H1 (cell line): ENCODE measurements at regions not wholly inside any gene's neighbourhood (a gene's known extent, or its start where the extent isn't known, plus 50 kb on each side); places are given as distances from the start of the nearest gene placed in this dataset.

Experiments used
- CTCF ChIA-PET: fragments of 300-600 bp; sonication (Branson Sonifier 250); formaldehyde crosslinking; loops from one replicate; lab custom pipeline; 2021; ENCODE audit not compliant: partially characterized antibody; lab: Charles Lee
- POLR2A ChIA-PET: fragments of 300-600 bp; sonication (Branson Sonifier 250); formaldehyde crosslinking; loops from one replicate; lab custom pipeline; 2021; ENCODE audit warnings: inconsistent platforms; ENCODE audit not compliant: partially characterized antibody; lab: Charles Lee
- DNase-seq, 2 experiments: peaks; one replicate each; pipeline versions ENCODE4 v3.0.0 to v3.0.0-alpha.2; 2010 to 2022; ENCODE audit warnings: low spot score in 2 of 2, low read depth in 1 of 2, mixed read lengths in 1 of 2
- FAIRE-seq: peaks from 2 replicates; lab custom pipeline; 2011; peaks lifted over from hg19 to GRCh38; lab: Jason Lieb, UNC
- H2AFZ ChIP-seq: 2 replicates; pipeline ENCODE4 v1.8.1; 2012; ENCODE audit warnings: low read length, inconsistent platforms
- H2AK5ac ChIP-seq: 2 replicates; pipeline ENCODE4 v1.6.1; 2013; ENCODE audit warnings: low read depth, low read length
- H2BK120ac ChIP-seq: replicated peaks from 2 replicates; pipeline ENCODE3; 2013; ENCODE audit warnings: low read depth, low read length, inconsistent platforms
- H2BK12ac ChIP-seq: 2 replicates; pipeline ENCODE4 v1.6.1; 2013; ENCODE audit warnings: low read depth, low read length
- H2BK15ac ChIP-seq: 2 replicates; pipeline ENCODE4 v1.6.1; 2013; ENCODE audit warnings: low read length
- H2BK20ac ChIP-seq: 2 replicates; pipeline ENCODE4 v1.6.1; 2013; ENCODE audit warnings: low read length
- H2BK5ac ChIP-seq: 2 replicates; pipeline ENCODE4 v1.6.1; 2013; ENCODE audit warnings: low read depth, low read length
- H3K14ac ChIP-seq: 2 replicates; pipeline ENCODE4 v1.6.1; 2013; ENCODE audit warnings: inconsistent platforms; ENCODE audit not compliant: insufficient read length
- H3K18ac ChIP-seq: 2 replicates; pipeline ENCODE4 v1.6.1; 2013; ENCODE audit warnings: low read length; ENCODE audit errors: extremely low read depth
- H3K23ac ChIP-seq: 2 replicates; pipeline ENCODE4 v1.6.1; 2013; ENCODE audit warnings: inconsistent platforms; ENCODE audit not compliant: insufficient read length
- H3K23me2 ChIP-seq: 2 replicates; pipeline ENCODE4 v1.6.1; 2013; ENCODE audit warnings: low read depth, low read length
- H3K27ac ChIP-seq: 2 replicates; pipeline ENCODE4 v1.6.1; 2011; ENCODE audit warnings: low read depth, low read length, inconsistent platforms
- H3K27me3 ChIP-seq, 4 experiments: replicated peaks in 1 of 4; 1 replicate in 1 of 4; 2 replicates in 3 of 4; pipeline versions ENCODE4 v1.6.1 to v1.8.1; 2011 to 2013; ENCODE audit warnings: low read length in 3 of 4, mild to moderate bottlenecking in 3 of 4, inconsistent platforms in 2 of 4, mixed read lengths in 2 of 4, moderate library complexity in 1 of 4; ENCODE audit not compliant: control insufficient read depth in 3 of 4, insufficient read depth in 3 of 4; ENCODE audit errors: extremely low read depth in 1 of 4
- H3K36me3 ChIP-seq, 4 experiments: 2 replicates each; pipeline versions ENCODE4 v1.6.1 to v1.8.1; 2011 to 2013; ENCODE audit warnings: mild to moderate bottlenecking in 4 of 4, low read length in 3 of 4, moderate library complexity in 2 of 4, control low read depth in 1 of 4, inconsistent platforms in 1 of 4; ENCODE audit not compliant: insufficient read depth in 4 of 4, control insufficient read depth in 2 of 4
- H3K4ac ChIP-seq: replicated peaks from 2 replicates; pipeline ENCODE3; 2013; ENCODE audit warnings: low read length, low read depth, mixed read lengths, inconsistent platforms; ENCODE audit not compliant: insufficient read length
- H3K4me1 ChIP-seq, 4 experiments: replicated peaks in 1 of 4; 1 replicate in 1 of 4; 2 replicates in 3 of 4; pipeline versions ENCODE4 v1.6.1 to v1.8.1; 2011 to 2013; ENCODE audit warnings: low read length in 3 of 4, inconsistent platforms in 2 of 4, mixed read lengths in 1 of 4; ENCODE audit not compliant: insufficient read depth in 4 of 4, control insufficient read depth in 3 of 4
- H3K4me2 ChIP-seq, 2 experiments: 2 replicates each; pipeline versions ENCODE4 v1.6.1 to v1.8.1; 2011 to 2013; ENCODE audit warnings: low read depth in 2 of 2, low read length in 2 of 2, control low read depth in 1 of 2, inconsistent platforms in 1 of 2, mild to moderate bottlenecking in 1 of 2; ENCODE audit not compliant: insufficient read depth in 1 of 2
- H3K4me3 ChIP-seq, 4 experiments: fragments of 200-600, 300-600 bp in 1 of 4; sonication (generic), shearing (Covaris generic), sonication (Bioruptor Twin) in 1 of 4; 2 replicates each; pipeline versions ENCODE4 v1.5.1 to v1.8.1; 2011 to 2016; ENCODE audit warnings: low read length in 4 of 4, low read depth in 3 of 4, control low read depth in 2 of 4, inconsistent platforms in 2 of 4, mild to moderate bottlenecking in 2 of 4, mixed read lengths in 1 of 4, moderate library complexity in 1 of 4; ENCODE audit not compliant: insufficient read depth in 2 of 4; ENCODE audit errors: extremely low read depth in 1 of 4
- H3K56ac ChIP-seq: replicated peaks from 2 replicates; pipeline ENCODE3; 2013; ENCODE audit warnings: low read depth, mild to moderate bottlenecking, mixed read lengths, low read length, inconsistent platforms; ENCODE audit not compliant: insufficient read length
- H3K79me1 ChIP-seq: 2 replicates; pipeline ENCODE4 v1.6.1; 2013; ENCODE audit warnings: low read depth, low read length, control low read depth
- H3K79me2 ChIP-seq, 2 experiments: 2 replicates each; pipeline versions ENCODE4 v1.6.1 to v1.8.1; 2012 to 2013; ENCODE audit warnings: low read length in 2 of 2, mild to moderate bottlenecking in 2 of 2, inconsistent platforms in 1 of 2; ENCODE audit not compliant: insufficient read depth in 2 of 2, control insufficient read depth in 1 of 2
- H3K9ac ChIP-seq, 4 experiments: replicated peaks in 1 of 4; 1 replicate in 1 of 4; 2 replicates in 3 of 4; pipeline versions ENCODE4 v1.6.1 to v1.8.1; 2011 to 2013; ENCODE audit warnings: low read depth in 3 of 4, low read length in 3 of 4, control low read depth in 2 of 4, mild to moderate bottlenecking in 2 of 4, moderate library complexity in 2 of 4, inconsistent platforms in 1 of 4; ENCODE audit errors: extremely low read depth in 1 of 4
- H3K9me3 ChIP-seq, 2 experiments: 2 replicates each; pipeline versions ENCODE4 v1.6.1 to v1.8.1; 2012 to 2013; ENCODE audit warnings: mild to moderate bottlenecking in 2 of 2, moderate library complexity in 2 of 2, control low read depth in 1 of 2, inconsistent platforms in 1 of 2, low read depth in 1 of 2, low read length in 1 of 2, mixed read lengths in 1 of 2; ENCODE audit not compliant: insufficient read depth in 2 of 2
- H4K20me1 ChIP-seq, 2 experiments: replicated peaks in 1 of 2; 2 replicates each; pipeline versions ENCODE3 to v1.8.1; 2011 to 2013; ENCODE audit warnings: inconsistent platforms in 2 of 2, low read length in 2 of 2, mild to moderate bottlenecking in 1 of 2; ENCODE audit not compliant: insufficient read depth in 2 of 2, control insufficient read depth in 1 of 2
- H4K5ac ChIP-seq: 2 replicates; pipeline ENCODE4 v1.6.1; 2013; ENCODE audit warnings: low read length, low read depth, mixed read lengths, inconsistent platforms; ENCODE audit not compliant: insufficient read length
- H4K8ac ChIP-seq: 2 replicates; pipeline ENCODE4 v1.8.0; 2013; ENCODE audit warnings: mild to moderate bottlenecking, moderate library complexity, low read length, inconsistent platforms; ENCODE audit not compliant: insufficient read depth; ENCODE audit errors: extremely low read depth
- H4K91ac ChIP-seq: replicated peaks from 2 replicates; pipeline ENCODE3; 2013; ENCODE audit warnings: low read length, mixed read lengths, inconsistent platforms; ENCODE audit not compliant: insufficient read length
- GABPA ChIP-seq: IDR thresholded peaks from 2 replicates; pipeline ENCODE4 v1.6.1; 2011; ENCODE audit warnings: mild to moderate bottlenecking, low read length, moderate library complexity, borderline replicate concordance; ENCODE audit not compliant: insufficient read depth
- POU5F1 ChIP-seq: IDR thresholded peaks from 2 replicates; pipeline ENCODE4 v1.6.1; 2011; ENCODE audit warnings: low read depth, mild to moderate bottlenecking, low read length, moderate library complexity
- TCF12 ChIP-seq: IDR thresholded peaks from 2 replicates; pipeline ENCODE4 v1.6.1; 2011; ENCODE audit warnings: low read depth, mild to moderate bottlenecking, low read length
- WGBS, 2 experiments: shearing (Covaris generic) in 1 of 2; methylation state at CpG; one replicate each; pipeline versions ENCODE4 v1.1.6 to v1.1.7; 2013 to 2015; ENCODE audit warnings: low lambda C conversion rate in 2 of 2, mixed read lengths in 2 of 2, inconsistent platforms in 1 of 2, low coverage in 1 of 2, missing lambda C conversion rate in 1 of 2; ENCODE audit not compliant: insufficient replicate concordance in 2 of 2, insufficient coverage in 1 of 2, insufficient read length in 1 of 2; ENCODE audit errors: extremely low coverage in 1 of 2, missing lambda C conversion rate in 1 of 2; 5-methylcytosine and 5-hydroxymethylcytosine counted together

DNA sequence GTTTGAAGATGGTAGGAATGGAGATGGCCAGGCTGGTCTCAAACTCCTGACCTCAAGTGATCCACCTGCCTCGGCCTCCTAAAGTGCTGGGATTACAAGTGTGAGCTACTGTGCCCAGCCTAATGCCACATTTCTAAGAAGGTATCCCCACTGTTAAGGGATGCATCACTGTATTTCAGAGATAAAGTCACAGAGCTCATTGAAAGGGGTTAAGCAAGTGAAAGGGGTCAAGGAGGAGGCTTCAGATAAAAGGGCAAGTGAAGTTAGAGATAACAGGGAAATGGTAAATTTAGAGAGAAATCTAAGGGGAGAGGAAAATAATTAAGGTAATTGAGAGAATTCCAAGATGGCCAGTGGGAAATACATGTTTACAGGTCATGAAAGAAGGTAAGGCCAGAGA is 93.0 kb upstream of the SP4 start:
- H3K23ac ChIP-seq: no peak overlapping the region
- WGBS, 2 experiments: 100% methylated on average over 1 of the region's 1 CpG; no CpG with 5 or more reads in 1 of the 2 experiments
- H2BK120ac ChIP-seq: no peak overlapping the region
- H3K23me2 ChIP-seq: no peaks in the 10 kb centered on the region
- no peak overlapping the region for H2BK12ac ChIP-seq
- H3K36me3 ChIP-seq: no peaks in the 10 kb centered on the region
- CTCF ChIA-PET: interaction anchor here (0.6 to 1.2 kb wide), 4 partner anchors 78 to 1226 kb away, joined by 3 read pairs; no protein-coding TSS in a partner anchor
- no peak overlapping the region for H3K9ac ChIP-seq
- no peak overlapping the region for H3K56ac ChIP-seq
- H3K18ac ChIP-seq: no peak overlapping the region
- no peak overlapping the region for H3K4me2 ChIP-seq
- 0 out of 2 replicates have a peak overlapping the region, but pooled peaks have one; percentile 56 for H2AFZ ChIP-seq
- no peak overlapping the region for H2BK20ac ChIP-seq
- H3K4me1 ChIP-seq: no peaks in the 10 kb centered on the region
- no peaks in the 10 kb centered on the region for H3K9me3 ChIP-seq
- no peak overlapping the region for H2AK5ac ChIP-seq
- H3K14ac ChIP-seq: no peak overlapping the region
- no peak overlapping the region for H2BK5ac ChIP-seq
- H3K4ac ChIP-seq: no peak overlapping the region
- H3K79me2 ChIP-seq: no peaks in the 10 kb centered on the region
- H4K91ac ChIP-seq: no peak overlapping the region
- H3K79me1 ChIP-seq: no peaks in the 10 kb centered on the region
- H3K27ac ChIP-seq: no peak overlapping the region
- POLR2A ChIA-PET: no interaction called here
- no peaks in the 10 kb centered on the region for H3K27me3 ChIP-seq
- no peak overlapping the region for H4K5ac ChIP-seq
- H4K20me1 ChIP-seq: no peaks in the 10 kb centered on the region
- H2BK15ac ChIP-seq: no peak overlapping the region
- DNase-seq (no peak), FAIRE-seq (no peak)
- H3K4me3 ChIP-seq: no peak overlapping the region
- H4K8ac ChIP-seq: no peak overlapping the region
- no peak for TF ChIP-seq POU5F1
- TF ChIP-seq GABPA: no peak
- TF ChIP-seq TCF12: no peak
